ENCODE measurements at regions not wholly inside any gene's neighbourhood (a gene's known extent, or its start where the extent isn't known, plus 50 kb on each side); places are given as distances from the start of the nearest gene placed in this dataset.

- TF ChIP-seq REST (IDR thresholded peaks at IDR 0.05; ENCODE audit: unreplicated experiment), result no peak
- no peak for TF ChIP-seq NANOG (IDR thresholded peaks at IDR 0.05; ENCODE audit: borderline replicate concordance)
- no peak for TF ChIP-seq JUNB (IDR thresholded peaks at IDR 0.05; ENCODE audit: unreplicated experiment)
- no peak for TF ChIP-seq CREB1 (CRISPR knock-in tag; IDR thresholded peaks at IDR 0.05; ENCODE audit: low read depth)
Observed at GRCh38 chr11:87926250-87926970, 248.8 kb downstream of the RAB38 start (continued).

- no peaks in the 10 kb centered on the region for H3K36me3 ChIP-seq (ENCODE audit: insufficient read depth)
- H3K79me2 ChIP-seq (replicated peaks; ENCODE audit: insufficient read depth), result no peaks in the 10 kb centered on the region
- H3K4me2 ChIP-seq, result no peak overlapping the region
- Mint-ChIP-seq H3K27ac (no peak overlapping the region; the same call in 1 of the 2 replicates), H3K27me3 (ENCODE audit: insufficient read depth, low read depth, poor library complexity) (no peaks in the 10 kb centered on the region), H3K4me1 (peaks cover 11% of the 10 kb centered on the region; the same call in 2 of the 3 replicates), H3K36me3 (ENCODE audit: low read depth) (no peaks in the 10 kb centered on the region), H3K4me3 (no peak overlapping the region), H3K9me3 (no peaks in the 10 kb centered on the region)
- no peaks in the 10 kb centered on the region for H4K20me1 ChIP-seq (replicated peaks; ENCODE audit: insufficient read depth)
- H3K4me3 ChIP-seq, result no peak overlapping the region
- H2AFZ ChIP-seq, result no peak overlapping the region
- ATAC-seq, result no peak
- no peaks in the 10 kb centered on the region; the same call in 1 of the 2 replicates for H3K9me2 ChIP-seq (ENCODE audit: insufficient read depth)
- no peaks in the 10 kb centered on the region for H3F3A ChIP-seq (replicated peaks; ENCODE audit: low read depth)
- H3K27ac ChIP-seq (ENCODE audit: low read depth), result no peak overlapping the region
- peaks cover 14% of the 10 kb centered on the region; the same call in 1 of the 2 replicates for H3K4me1 ChIP-seq (ENCODE audit: insufficient read depth)
- no peak for DNase-seq (ENCODE audit: low spot score)
- TF ChIP-seq EZH2phosphoT487 (IDR thresholded peaks at IDR 0.05; ENCODE audit: unreplicated experiment), result no peak
- TF ChIP-seq ETS1 (IDR thresholded peaks at IDR 0.05), result no peak
- no peak for TF ChIP-seq ZNF462 (CRISPR knock-in tag; IDR thresholded peaks at IDR 0.05)
- no peaks in the 10 kb centered on the region for H3K27me3 ChIP-seq (ENCODE audit: insufficient read depth)
Observed at GRCh38 chr11:87924125-87924524, 251.1 kb downstream of the RAB38 start.

Measured in GM23338 (cell line).